SK-N-SH (cell line): ENCODE measurements at regions not wholly inside any gene's neighbourhood (a gene's known extent, or its start where the extent isn't known, plus 50 kb on each side); places are given as distances from the start of the nearest gene placed in this dataset.
A peak's percentile ranks its signal among the peaks of the same experiment; 100 is the strongest.

Experiments
- CTCF ChIA-PET: fragments of 300-600, 350-600 bp; formaldehyde crosslinking; extraction: SDS; loops from one replicate; lab custom pipeline; 2021; lab: Yijun Ruan, JAX
- POLR2A ChIA-PET: fragments of 350-600 bp; sonication (Branson Sonifier 250); formaldehyde crosslinking; extraction: SDS; loops from one replicate; lab custom pipeline; 2020; ENCODE audit warnings: antibody characterized with exemption, inconsistent platforms; lab: Yijun Ruan, JAX
- DNase-seq: peaks from one replicate; pipeline ENCODE4 v3.0.0; 2012
- H2AFZ ChIP-seq: fragments of 200-600 bp; sonication (generic); 2 replicates; pipeline ENCODE4 v1.8.1; 2016; ENCODE audit warnings: antibody characterized with exemption, mild to moderate bottlenecking, low read depth
- H3F3A ChIP-seq: fragments of 200-600 bp; sonication (generic); replicated peaks from 2 replicates; pipeline ENCODE3; 2016; ENCODE audit warnings: antibody characterized with exemption, mild to moderate bottlenecking; ENCODE audit not compliant: insufficient read depth
- H3K27ac ChIP-seq, 2 experiments: fragments of 200-500 bp in 1 of 2; fragments of 200-600 bp in 1 of 2; sonication (Bioruptor generic) in 1 of 2; sonication (generic), shearing (Covaris generic) in 1 of 2; 2 replicates each; pipeline versions ENCODE4 v1.5.1 to v1.6.1; 2014 to 2016; ENCODE audit warnings: low read depth in 2 of 2, inconsistent platforms in 1 of 2, low read length in 1 of 2, mild to moderate bottlenecking in 1 of 2, mixed read lengths in 1 of 2
- H3K27me3 ChIP-seq: fragments of 200-600 bp; sonication (generic), shearing (Covaris generic); 2 replicates; pipeline ENCODE4 v1.6.1; 2016; ENCODE audit warnings: mixed run types; ENCODE audit not compliant: insufficient read depth
- H3K36me3 ChIP-seq, 2 experiments: fragments of 200-500 bp in 1 of 2; fragments of 200-600 bp in 1 of 2; sonication (Bioruptor generic) in 1 of 2; sonication (generic) in 1 of 2; replicated peaks in 1 of 2; 2 replicates each; pipeline versions ENCODE3 to v1.5.1; 2014 to 2016; ENCODE audit warnings: low read length in 1 of 2, mild to moderate bottlenecking in 1 of 2; ENCODE audit not compliant: insufficient read depth in 2 of 2, control insufficient read depth in 1 of 2
- H3K4me1 ChIP-seq, 2 experiments: fragments of 200-500 bp in 1 of 2; fragments of 200-600 bp in 1 of 2; sonication (Bioruptor generic) in 1 of 2; sonication (generic), shearing (Covaris generic) in 1 of 2; 2 replicates each; pipeline versions ENCODE4 v1.5.1 to v1.6.1; 2014 to 2016; ENCODE audit warnings: low read depth in 1 of 2, low read length in 1 of 2, mixed run types in 1 of 2; ENCODE audit not compliant: insufficient read depth in 2 of 2, control insufficient read depth in 1 of 2
- H3K4me2 ChIP-seq: fragments of 200-600 bp; sonication (generic), shearing (Covaris generic); 2 replicates; pipeline ENCODE4 v1.6.1; 2017; ENCODE audit warnings: mixed run types
- H3K4me3 ChIP-seq, 2 experiments: fragments of 200-500 bp in 1 of 2; fragments of 200-600 bp in 1 of 2; sonication (Bioruptor generic) in 1 of 2; sonication (generic), shearing (Covaris generic) in 1 of 2; 2 replicates each; pipeline versions ENCODE4 v1.5.1 to v1.8.1; 2014 to 2016; ENCODE audit warnings: low read depth in 2 of 2, inconsistent platforms in 1 of 2, low read length in 1 of 2, mild to moderate bottlenecking in 1 of 2, mixed read lengths in 1 of 2, moderate library complexity in 1 of 2
- H3K79me2 ChIP-seq: fragments of 200-600 bp; sonication (generic); 2 replicates; pipeline ENCODE4 v1.8.1; 2017; ENCODE audit warnings: mild to moderate bottlenecking; ENCODE audit not compliant: insufficient read depth
- H3K9ac ChIP-seq: fragments of 200-600 bp; sonication (generic); 2 replicates; pipeline ENCODE4 v1.6.1; 2017; ENCODE audit warnings: mixed run types
- H3K9me2 ChIP-seq: fragments of 200-600 bp; sonication (generic); 2 replicates; pipeline ENCODE4 v1.6.1; 2017; ENCODE audit warnings: mixed run types
- H3K9me3 ChIP-seq: fragments of 200-600 bp; sonication (generic); 2 replicates; pipeline ENCODE4 v1.6.1; 2017; ENCODE audit warnings: mixed run types, mild to moderate bottlenecking, moderate library complexity
- H4K20me1 ChIP-seq: fragments of 200-600 bp; sonication (generic); 2 replicates; pipeline ENCODE4 v1.6.1; 2017; ENCODE audit warnings: mild to moderate bottlenecking, mixed run types; ENCODE audit not compliant: insufficient read depth
- CHD2 ChIP-seq: fragments of 150-350 bp; IDR thresholded peaks from 2 replicates; pipeline ENCODE4 v1.6.1; 2018; ENCODE audit warnings: low read length; ENCODE audit not compliant: partially characterized antibody
- CTCF ChIP-seq: fragments of 200-600 bp; sonication (generic); IDR thresholded peaks from 2 replicates; pipeline ENCODE4 v1.6.1; 2017; ENCODE audit warnings: antibody characterized with exemption, mild to moderate bottlenecking, moderate library complexity
- ELF1 ChIP-seq: IDR thresholded peaks from 2 replicates; pipeline ENCODE4 v1.4.0; 2012
- FOSL2 ChIP-seq: IDR thresholded peaks from 2 replicates; pipeline ENCODE4 v1.4.0; 2012; ENCODE audit warnings: low read depth, mild to moderate bottlenecking, moderate library complexity, borderline replicate concordance
- MAX ChIP-seq: IDR thresholded peaks from 2 replicates; pipeline ENCODE4 v1.4.0; 2012; ENCODE audit warnings: low read depth
- MXI1 ChIP-seq: IDR thresholded peaks from 2 replicates; pipeline ENCODE4 v1.6.1; 2012; ENCODE audit warnings: mild to moderate bottlenecking, low read depth, low read length, improper control_type of control experiment
- NRF1 ChIP-seq: IDR thresholded peaks from 2 replicates; pipeline ENCODE4 v1.6.1; 2012; ENCODE audit warnings: low read depth, mild to moderate bottlenecking, low read length
- RAD21 ChIP-seq: IDR thresholded peaks from 2 replicates; pipeline ENCODE4 v1.6.1; 2012; ENCODE audit warnings: mild to moderate bottlenecking, low read length
- RCOR1 ChIP-seq: fragments of 150-350 bp; IDR thresholded peaks from 2 replicates; pipeline ENCODE4 v1.6.1; 2017; ENCODE audit warnings: antibody characterized with exemption, low read length
- RFX5 ChIP-seq: IDR thresholded peaks from 2 replicates; pipeline ENCODE4 v1.6.1; 2012; ENCODE audit warnings: mild to moderate bottlenecking, improper control_type of control experiment, low read length
- TAF1 ChIP-seq: IDR thresholded peaks from 2 replicates; pipeline ENCODE4 v1.6.1; 2012; ENCODE audit warnings: low read depth, mild to moderate bottlenecking, low read length, moderate library complexity, borderline replicate concordance
- TCF12 ChIP-seq: IDR thresholded peaks from 2 replicates; pipeline ENCODE4 v1.4.0; 2012
- TEAD4 ChIP-seq: IDR thresholded peaks from 2 replicates; pipeline ENCODE4 v1.4.0; 2012; ENCODE audit warnings: mild to moderate bottlenecking, borderline replicate concordance; ENCODE audit not compliant: insufficient read depth
- WGBS: methylation state at CpG from one replicate; pipeline ENCODE4 v1.1.6; 2017; ENCODE audit warnings: low lambda C conversion rate; 5-methylcytosine and 5-hydroxymethylcytosine counted together
- TF ChIP-seq, protein P1 (sequence below): IDR thresholded peaks from 2 replicates; pipeline ENCODE4 v1.4.0; 2012; ENCODE audit warnings: low read depth, borderline replicate concordance
- TF ChIP-seq, protein P2 (sequence below): fragments of 150-350 bp; IDR thresholded peaks from 2 replicates; pipeline ENCODE4 v1.6.1; 2016; ENCODE audit warnings: mild to moderate bottlenecking, low read depth, low read length

DNA sequence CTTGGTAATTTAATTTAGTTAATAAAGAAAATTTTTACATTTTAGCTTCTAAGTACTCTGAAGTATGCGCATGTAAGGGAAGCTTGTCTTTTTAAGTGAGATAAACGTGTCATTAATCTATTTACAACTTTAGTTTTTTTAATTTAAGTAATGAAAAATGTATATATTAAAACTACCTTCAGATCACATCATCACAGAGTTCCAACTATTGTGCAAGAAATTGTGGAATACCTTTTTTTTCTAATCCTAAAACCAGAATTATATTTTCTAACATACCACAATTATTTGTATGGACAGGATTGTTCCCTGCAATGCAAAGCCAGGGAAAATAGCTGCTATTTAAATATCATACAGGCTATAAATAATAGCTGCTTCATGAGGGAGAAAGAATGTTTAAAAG, 303.2 kb upstream of the KCND2 start:
- Histone ChIP-seq H2AFZ (no peak overlapping the region), H3F3A (no peaks in the 10 kb centered on the region), H3K4me1 (no peaks in the 10 kb centered on the region), H3K36me3 (no peaks in the 10 kb centered on the region), H4K20me1 (no peaks in the 10 kb centered on the region), H3K9ac (no peak overlapping the region), H3K9me2 (no peaks in the 10 kb centered on the region), H3K79me2 (no peaks in the 10 kb centered on the region), H3K27ac (no peak overlapping the region), H3K4me2 (no peak overlapping the region), H3K9me3 (no peaks in the 10 kb centered on the region), H3K27me3 (no peaks in the 10 kb centered on the region), H3K4me3 (no peak overlapping the region)
- DNase-seq = no peak
- POLR2A ChIA-PET = no interaction called here
- CTCF ChIA-PET = interaction anchor here (1.2 kb wide), 1 partner anchor 15 kb away, joined by 3 read pairs; no protein-coding TSS in a partner anchor
- TF ChIP-seq RAD21 (no peak), CHD2 (no peak), TCF12 (no peak), TAF1 (no peak), RFX5 (no peak), FOSL2 (no peak), ELF1 (no peak), TEAD4 (no peak), MAX (no peak), RCOR1 (no peak)
- TF ChIP-seq, protein P1, sequence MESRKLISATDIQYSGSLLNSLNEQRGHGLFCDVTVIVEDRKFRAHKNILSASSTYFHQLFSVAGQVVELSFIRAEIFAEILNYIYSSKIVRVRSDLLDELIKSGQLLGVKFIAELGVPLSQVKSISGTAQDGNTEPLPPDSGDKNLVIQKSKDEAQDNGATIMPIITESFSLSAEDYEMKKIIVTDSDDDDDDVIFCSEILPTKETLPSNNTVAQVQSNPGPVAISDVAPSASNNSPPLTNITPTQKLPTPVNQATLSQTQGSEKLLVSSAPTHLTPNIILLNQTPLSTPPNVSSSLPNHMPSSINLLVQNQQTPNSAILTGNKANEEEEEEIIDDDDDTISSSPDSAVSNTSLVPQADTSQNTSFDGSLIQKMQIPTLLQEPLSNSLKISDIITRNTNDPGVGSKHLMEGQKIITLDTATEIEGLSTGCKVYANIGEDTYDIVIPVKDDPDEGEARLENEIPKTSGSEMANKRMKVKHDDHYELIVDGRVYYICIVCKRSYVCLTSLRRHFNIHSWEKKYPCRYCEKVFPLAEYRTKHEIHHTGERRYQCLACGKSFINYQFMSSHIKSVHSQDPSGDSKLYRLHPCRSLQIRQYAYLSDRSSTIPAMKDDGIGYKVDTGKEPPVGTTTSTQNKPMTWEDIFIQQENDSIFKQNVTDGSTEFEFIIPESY = no peak
- WGBS = 16% methylated on average over 2 of the region's 2 CpGs

GRCh38 chr7:119974972-119975371, 298.0 kb upstream of the KCND2 start:
- CTCF ChIA-PET = no interaction called here
- peak overlapping the region; percentile 24; the same call in 1 of the 2 replicates for H2AFZ ChIP-seq

More at GRCh38 chr7:119974972-119975371, 298.0 kb upstream of the KCND2 start:
- no peak for DNase-seq
- 3% methylated on average over 1 of the region's 1 CpG for WGBS
- no peaks in the 10 kb centered on the region for H3F3A ChIP-seq
- H3K9me3 ChIP-seq = no peaks in the 10 kb centered on the region
- H4K20me1 ChIP-seq = no peaks in the 10 kb centered on the region
- H3K36me3 ChIP-seq = peaks cover 0 to 5% of the 10 kb centered on the region in 2 experiments
- no peaks in the 10 kb centered on the region for H3K79me2 ChIP-seq
- H3K9ac ChIP-seq = no peak overlapping the region
- no peak overlapping the region for H3K27ac ChIP-seq
- POLR2A ChIA-PET = no interaction called here
- no peaks in the 10 kb centered on the region for H3K9me2 ChIP-seq
- no peaks in the 10 kb centered on the region for H3K4me1 ChIP-seq
- H3K4me3 ChIP-seq = no peak overlapping the region
- no peak overlapping the region for H3K4me2 ChIP-seq
- no peaks in the 10 kb centered on the region for H3K27me3 ChIP-seq
- no peak for TF ChIP-seq NRF1
- no peak for TF ChIP-seq RCOR1
- no peak for TF ChIP-seq MXI1
- no peak for TF ChIP-seq TCF12
- TF ChIP-seq CTCF = no peak
- TF ChIP-seq, protein P2, sequence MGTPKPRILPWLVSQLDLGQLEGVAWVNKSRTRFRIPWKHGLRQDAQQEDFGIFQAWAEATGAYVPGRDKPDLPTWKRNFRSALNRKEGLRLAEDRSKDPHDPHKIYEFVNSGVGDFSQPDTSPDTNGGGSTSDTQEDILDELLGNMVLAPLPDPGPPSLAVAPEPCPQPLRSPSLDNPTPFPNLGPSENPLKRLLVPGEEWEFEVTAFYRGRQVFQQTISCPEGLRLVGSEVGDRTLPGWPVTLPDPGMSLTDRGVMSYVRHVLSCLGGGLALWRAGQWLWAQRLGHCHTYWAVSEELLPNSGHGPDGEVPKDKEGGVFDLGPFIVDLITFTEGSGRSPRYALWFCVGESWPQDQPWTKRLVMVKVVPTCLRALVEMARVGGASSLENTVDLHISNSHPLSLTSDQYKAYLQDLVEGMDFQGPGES = no peak
